HuH-7.5 (cell line): ENCODE measurements at regions not wholly inside any gene's neighbourhood (a gene's known extent, or its start where the extent isn't known, plus 50 kb on each side); places are given as distances from the start of the nearest gene placed in this dataset.

Experiments used
- DNase-seq: peaks from one replicate; pipeline ENCODE4 v3.0.0; 2011; ENCODE audit warnings: low spot score

- DNase-seq, result no peak
Measured at GRCh38 chr3:147589016-147589415, 179.9 kb downstream of the ZIC1 start.

DNA sequence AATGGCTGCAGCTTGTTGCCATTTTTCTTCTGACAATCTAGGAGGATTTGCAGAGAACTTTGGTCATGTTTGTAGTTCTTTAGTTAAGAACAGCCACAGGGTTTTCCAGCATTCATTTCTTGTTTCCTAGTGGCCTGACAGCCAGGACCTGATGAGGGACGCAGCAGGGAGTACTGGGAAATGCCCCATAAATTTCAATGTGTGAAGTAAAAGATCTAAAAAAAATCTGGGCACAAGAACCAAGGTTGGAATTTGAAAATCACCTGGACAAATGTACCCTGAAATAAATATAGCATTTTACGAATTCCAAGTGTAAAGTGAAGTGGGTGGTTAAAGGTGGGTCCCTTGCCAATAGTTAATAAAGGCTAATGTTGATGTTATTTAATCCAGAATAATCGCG, 195.0 kb downstream of the ZIC1 start:
- no peak for DNase-seq

GRCh38 chr3:147613725-147614124, 204.6 kb downstream of the ZIC1 start:
- DNase-seq, result no peak

DNA sequence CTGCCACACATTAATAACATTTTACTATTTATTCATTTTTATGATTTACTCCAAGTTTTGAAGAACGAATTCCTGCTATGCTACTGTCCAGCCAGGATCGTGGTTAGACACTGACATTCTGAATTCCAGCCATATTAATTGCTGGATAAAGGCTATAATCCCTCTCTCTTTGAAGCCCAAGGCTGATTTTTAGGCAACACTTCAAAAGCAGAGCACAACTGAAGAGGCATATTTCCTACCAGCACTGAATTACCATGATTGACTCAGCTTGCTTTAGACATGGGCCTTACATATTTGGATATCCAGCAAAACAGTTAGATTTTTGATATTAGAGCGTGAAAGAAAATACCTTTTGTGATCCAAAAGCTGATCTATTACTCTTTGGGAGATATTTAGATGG, 205.0 kb downstream of the ZIC1 start:
- DNase-seq, result no peak

DNA sequence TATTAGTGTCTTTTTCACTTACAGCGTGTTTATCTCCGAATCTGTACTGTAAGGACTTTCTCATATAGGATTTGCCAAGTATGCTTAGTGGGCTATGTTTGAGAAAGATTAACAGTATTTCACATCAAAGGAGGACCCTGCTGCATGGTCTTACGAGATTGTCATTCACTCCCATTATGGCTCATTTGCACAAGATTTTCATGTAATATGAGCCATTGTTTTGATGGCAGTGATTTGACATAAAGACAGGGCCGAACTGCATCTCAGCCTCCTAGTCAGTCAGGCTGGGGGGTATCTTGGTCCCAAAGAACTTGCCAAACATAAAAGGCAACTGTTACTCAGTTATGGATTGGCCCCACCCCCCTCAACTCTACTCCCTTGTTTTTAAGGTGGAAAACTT, 205.9 kb downstream of the ZIC1 start:
- DNase-seq, result no peak

DNA sequence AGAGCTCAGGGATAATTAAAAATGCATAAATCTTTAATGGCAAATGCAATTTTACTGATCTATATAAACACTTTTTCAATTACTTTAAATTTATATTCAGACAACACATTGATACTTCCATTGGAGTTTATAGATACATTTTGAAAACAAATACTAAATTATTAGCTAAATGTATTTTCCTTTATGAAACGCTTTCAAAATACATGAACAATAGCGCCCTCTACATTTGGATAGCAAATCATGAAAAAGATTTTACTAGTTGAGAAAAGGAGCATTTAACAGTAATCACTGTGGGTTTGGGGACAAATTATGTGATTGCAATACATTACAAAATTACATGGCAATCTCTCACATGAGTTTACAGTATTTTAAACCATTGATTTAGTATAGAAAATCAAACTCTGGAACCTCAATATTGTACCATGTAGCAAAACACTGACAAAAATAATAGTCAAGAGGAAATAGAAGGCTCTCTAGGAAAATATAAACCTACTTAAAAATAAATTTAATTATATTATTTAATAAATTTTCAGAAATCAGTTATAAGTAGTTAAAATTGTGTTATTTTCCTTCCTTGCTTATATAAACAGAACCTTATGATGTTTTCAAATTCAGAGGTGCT, 207.9 kb downstream of the ZIC1 start:
- DNase-seq, result no peak

DNA sequence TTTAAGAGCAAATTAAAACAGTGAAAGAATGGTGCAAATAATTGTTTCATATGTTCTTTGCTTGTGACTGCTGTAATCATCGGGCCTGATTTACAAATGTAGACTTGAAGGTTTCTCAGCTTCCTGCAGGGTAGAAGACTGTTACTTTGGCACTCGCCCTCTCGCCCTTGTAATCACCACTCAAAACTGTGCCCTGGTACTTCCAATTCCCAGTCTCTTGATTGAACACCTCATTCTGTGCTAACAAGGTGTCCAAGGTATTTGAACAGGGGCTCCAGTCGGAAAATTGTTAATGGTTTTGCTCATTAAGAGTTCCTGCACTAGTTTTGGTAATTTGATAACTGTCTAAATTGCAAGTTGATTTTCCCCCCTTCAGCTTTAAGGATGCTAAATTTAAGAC, 209.5 kb downstream of the ZIC1 start:
- DNase-seq, result no peak

DNA sequence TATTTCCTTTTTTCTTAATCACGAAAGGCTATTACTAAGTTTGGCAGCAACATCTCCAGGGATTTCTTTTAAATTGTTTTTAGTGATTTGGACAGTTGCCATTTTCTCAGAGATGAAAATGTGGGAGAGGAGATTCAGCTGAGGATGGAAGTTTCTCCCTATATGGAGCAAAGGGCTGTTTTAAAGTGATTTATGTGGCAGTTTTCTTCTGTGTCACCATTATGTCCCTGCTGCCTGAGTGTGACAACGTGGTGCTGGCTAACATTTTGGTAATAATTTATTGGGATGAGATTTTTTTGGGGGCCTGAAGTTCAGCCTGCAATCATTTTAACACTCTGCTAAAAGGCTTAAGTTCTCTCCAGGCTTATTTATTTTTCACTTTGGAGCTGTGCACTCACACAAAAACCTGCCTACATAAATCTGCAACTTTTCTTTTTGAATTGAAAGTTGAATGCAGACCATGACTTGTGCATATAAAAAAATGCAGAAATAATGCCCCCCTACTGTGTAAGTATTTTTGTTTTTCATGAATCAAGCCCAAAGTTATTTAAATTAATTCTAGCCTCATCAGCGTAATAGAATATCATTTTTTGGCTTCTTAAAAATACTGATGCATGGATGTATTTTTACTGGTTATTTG, 210.9 kb downstream of the ZIC1 start:
- DNase-seq, result no peak

GRCh38 chr3:147620906-147621305, 211.7 kb downstream of the ZIC1 start:
- DNase-seq, result no peak

GRCh38 chr3:147630921-147631415, 221.8 kb downstream of the ZIC1 start:
- no peak for DNase-seq

- no peak for DNase-seq
Measured at GRCh38 chr3:147640781-147641180, 231.6 kb downstream of the ZIC1 start.

GRCh38 chr3:147645761-147646160, 236.6 kb downstream of the ZIC1 start:
- no peak for DNase-seq

DNA sequence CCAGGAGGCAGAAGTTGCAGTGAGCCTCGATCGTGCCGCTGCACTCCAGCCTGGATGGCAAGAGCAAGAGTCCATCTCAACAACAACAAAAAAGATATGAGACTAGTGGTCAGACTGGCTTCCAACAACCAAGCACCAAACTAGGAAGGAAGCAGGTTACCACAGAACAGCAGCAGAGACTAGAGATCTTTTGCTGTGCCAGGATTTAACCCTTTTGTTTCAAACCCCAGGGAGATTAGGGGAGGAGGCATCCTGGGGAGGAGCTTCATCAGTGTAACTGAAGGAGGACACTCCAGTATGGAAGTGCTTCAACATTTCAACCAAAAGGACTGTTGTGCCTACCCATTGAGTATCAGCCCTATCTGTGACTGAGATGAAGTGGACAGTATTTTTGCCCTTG, 240.3 kb downstream of the ZIC1 start:
- DNase-seq, result no peak

GRCh38 chr3:147651107-147651778, 242.1 kb downstream of the ZIC1 start:
- DNase-seq, result no peak

GRCh38 chr3:147652651-147653366, 243.6 kb downstream of the ZIC1 start:
- no peak for DNase-seq

DNA sequence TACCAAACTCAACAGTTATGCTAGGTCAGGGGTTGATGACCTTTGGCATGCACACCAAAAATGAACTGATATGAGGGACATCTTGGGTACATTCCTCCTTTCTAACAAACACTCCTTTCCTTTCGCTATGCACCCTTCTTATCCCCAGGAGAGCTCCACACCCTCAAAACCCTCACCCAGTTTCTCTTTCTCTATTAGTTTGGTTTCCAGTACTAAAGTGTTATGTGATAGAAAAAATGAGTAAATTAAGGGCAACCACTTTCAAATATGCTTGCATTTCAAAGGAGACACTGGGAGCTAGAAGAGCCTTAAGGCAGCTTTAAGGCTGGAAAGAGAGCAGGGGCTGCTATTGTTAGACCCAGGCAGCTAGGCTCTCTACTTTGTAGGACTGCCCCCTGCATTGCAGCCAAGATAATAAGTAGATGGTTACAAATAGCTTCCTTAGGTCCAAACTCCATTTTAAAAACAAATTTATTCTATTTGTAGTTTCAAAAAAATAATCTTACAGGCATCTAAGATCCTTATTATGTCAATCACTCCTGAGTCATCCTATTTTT, 244.3 kb downstream of the ZIC1 start:
- DNase-seq, result no peak

GRCh38 chr3:147654827-147655226, 245.7 kb downstream of the ZIC1 start:
- no peak for DNase-seq

GRCh38 chr3:147655236-147655635, 246.1 kb downstream of the ZIC1 start:
- no peak for DNase-seq

GRCh38 chr3:147656023-147656422, 246.9 kb downstream of the ZIC1 start:
- DNase-seq, result no peak

DNA sequence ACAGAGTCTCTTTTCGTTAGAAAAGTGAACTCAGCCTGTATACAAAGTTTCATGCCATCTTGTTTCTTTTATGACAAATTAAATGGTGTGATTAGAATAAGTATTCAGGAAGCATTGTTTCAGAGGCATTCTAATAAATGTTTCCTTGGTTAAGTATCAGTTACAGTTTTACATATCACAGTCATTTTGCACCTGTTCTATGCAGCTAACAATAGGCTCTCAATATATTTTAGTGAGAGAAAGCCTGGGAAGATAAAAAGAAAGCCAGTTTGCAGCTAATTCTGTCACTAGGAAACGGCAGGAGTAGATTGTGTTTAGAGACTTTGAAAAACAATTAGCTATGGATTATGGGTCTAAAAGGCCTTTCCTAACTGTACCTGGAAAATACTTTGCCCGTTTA, 252.8 kb downstream of the ZIC1 start:
- DNase-seq, result no peak

DNA sequence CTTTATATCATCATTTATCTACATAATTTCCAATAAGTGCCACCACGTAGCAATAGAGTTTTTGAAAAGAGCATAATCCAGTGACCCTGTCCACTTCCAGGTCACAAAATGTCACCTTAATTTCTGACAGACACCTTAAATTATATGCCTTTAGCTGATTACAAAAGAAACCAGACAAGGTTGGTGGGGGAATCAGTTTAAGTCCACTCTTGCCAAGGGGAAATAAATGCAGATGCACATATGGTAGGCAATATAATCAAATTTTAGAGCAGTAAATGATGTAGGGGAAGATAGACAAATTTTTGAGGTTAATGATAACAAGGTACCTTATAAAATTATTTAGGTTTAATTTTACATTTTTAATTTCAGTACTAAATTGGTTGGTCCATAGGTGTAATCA, 253.5 kb downstream of the ZIC1 start:
- DNase-seq, result no peak

DNA sequence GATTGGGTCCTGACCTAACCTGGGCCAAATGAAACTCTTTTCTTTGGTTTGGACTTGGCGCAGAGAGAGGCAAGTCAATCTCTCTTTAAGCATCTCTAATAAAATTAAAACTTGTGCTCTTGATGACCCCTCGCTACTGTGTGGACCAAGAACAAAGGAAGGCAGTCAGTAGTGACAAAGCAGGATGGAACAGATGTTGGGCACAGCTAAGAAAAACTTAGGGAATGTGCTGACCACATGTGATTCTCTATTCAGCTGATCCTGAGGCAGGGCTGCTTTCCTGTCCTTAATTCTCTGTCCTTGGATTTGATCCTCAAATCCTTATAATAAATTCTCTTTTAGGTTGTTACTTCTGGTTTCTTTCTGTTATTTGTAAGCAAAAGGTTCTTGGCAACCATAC, 259.9 kb downstream of the ZIC1 start:
- DNase-seq, result no peak

DNA sequence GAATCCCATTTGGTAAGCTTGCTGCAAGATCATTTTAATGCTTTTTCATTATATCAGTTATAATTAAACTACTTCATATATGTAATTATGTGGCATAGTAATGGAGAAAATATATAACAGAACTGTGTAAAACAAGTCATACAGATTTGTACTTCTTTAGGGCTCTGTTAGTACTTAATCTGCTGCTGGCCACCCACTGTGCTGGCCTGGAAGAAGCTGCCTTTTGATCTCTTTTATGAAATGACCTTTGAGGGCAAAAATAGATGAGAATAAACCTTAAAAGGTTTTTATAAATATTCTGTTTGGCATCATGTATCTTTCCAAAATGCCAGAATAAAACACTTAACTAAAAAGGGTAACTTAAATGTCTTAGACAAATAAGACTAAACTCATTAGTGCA, 262.9 kb downstream of the ZIC1 start:
- DNase-seq, result no peak
